ENCODE measurements at regions not wholly inside any gene's neighbourhood (a gene's known extent, or its start where the extent isn't known, plus 50 kb on each side); places are given as distances from the start of the nearest gene placed in this dataset.

DNA sequence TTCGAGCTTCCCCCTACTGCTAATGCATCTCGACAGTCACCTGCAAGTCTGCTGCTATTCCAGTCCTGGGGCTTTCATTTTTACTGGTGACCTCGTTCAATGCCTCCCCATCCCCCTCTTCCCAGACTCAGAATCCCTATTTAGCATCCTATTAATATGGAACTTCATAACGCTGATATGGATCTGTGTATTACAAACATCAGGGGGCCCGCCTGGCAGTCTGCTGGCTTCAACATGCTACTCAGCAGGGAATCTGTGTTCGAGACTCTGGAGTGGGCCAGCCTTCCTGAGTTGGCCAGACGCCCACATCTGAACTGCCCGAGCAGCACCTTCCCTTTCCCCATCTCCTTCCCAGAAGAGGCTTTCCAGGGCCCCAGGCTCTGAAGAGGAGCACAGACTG lies 173.9 kb upstream of the PPARGC1A start:
- no peaks in the 10 kb centered on the region for H3K36me3 ChIP-seq
- no peaks in the 10 kb centered on the region for H3K9me3 ChIP-seq
- no peak overlapping the region for H3K4me3 ChIP-seq
- intact Hi-C loops (cut with DNase I) = no loop called here
- no peaks in the 10 kb centered on the region for H3K27me3 ChIP-seq
- H3K27ac ChIP-seq = no peak overlapping the region
- no peak for TF ChIP-seq POLR2A (IDR thresholded peaks at IDR 0.05)
- no peak for TF ChIP-seq EP300 (IDR thresholded peaks at IDR 0.05)
- TF ChIP-seq CTCF (IDR thresholded peaks at IDR 0.05) = no peak
- WGBS, 3 donors = 81 to 86% (median 85%) methylated on average over 8 of the region's 8 CpGs
- DNase-seq = no peak
- H3K4me1 ChIP-seq (ENCODE audit: insufficient read depth) = no peaks in the 10 kb centered on the region

- Histone ChIP-seq H3K36me3 (no peaks in the 10 kb centered on the region), H3K4me3 (no peak overlapping the region), H3K27me3 (no peaks in the 10 kb centered on the region), H3K9me3 (no peaks in the 10 kb centered on the region), H3K4me1 (ENCODE audit: insufficient read depth) (no peaks in the 10 kb centered on the region), H3K27ac (no peak overlapping the region)
- TF ChIP-seq POLR2A (IDR thresholded peaks at IDR 0.05) (no peak), CTCF (IDR thresholded peaks at IDR 0.05) (no peak), EP300 (IDR thresholded peaks at IDR 0.05) (no peak)
- intact Hi-C loops (cut with DNase I) = no loop called here
- DNase-seq = no peak
- WGBS, 3 donors = 59 to 91% (median 71%) methylated on average over 3 of the region's 3 CpGs
These were observed 171.1 kb upstream of the PPARGC1A start for GRCh38 chr4:24060932-24061331.

GRCh38 chr4:24059839-24060238 lies 170.0 kb upstream of the PPARGC1A start:
- H3K4me3 ChIP-seq = no peak overlapping the region
- H3K27ac ChIP-seq = no peak overlapping the region
- no peak for DNase-seq
- TF ChIP-seq EP300 (IDR thresholded peaks at IDR 0.05) (no peak), CTCF (IDR thresholded peaks at IDR 0.05) (no peak), POLR2A (IDR thresholded peaks at IDR 0.05) (no peak)
- H3K9me3 ChIP-seq = no peaks in the 10 kb centered on the region
- intact Hi-C loops (cut with DNase I) = no loop called here
- 88 to 91% (median 88%) methylated on average over 5 of the region's 5 CpGs for WGBS, 3 donors
- H3K4me1 ChIP-seq (ENCODE audit: insufficient read depth) = no peaks in the 10 kb centered on the region
- H3K27me3 ChIP-seq = no peaks in the 10 kb centered on the region
- H3K36me3 ChIP-seq = no peaks in the 10 kb centered on the region

DNA sequence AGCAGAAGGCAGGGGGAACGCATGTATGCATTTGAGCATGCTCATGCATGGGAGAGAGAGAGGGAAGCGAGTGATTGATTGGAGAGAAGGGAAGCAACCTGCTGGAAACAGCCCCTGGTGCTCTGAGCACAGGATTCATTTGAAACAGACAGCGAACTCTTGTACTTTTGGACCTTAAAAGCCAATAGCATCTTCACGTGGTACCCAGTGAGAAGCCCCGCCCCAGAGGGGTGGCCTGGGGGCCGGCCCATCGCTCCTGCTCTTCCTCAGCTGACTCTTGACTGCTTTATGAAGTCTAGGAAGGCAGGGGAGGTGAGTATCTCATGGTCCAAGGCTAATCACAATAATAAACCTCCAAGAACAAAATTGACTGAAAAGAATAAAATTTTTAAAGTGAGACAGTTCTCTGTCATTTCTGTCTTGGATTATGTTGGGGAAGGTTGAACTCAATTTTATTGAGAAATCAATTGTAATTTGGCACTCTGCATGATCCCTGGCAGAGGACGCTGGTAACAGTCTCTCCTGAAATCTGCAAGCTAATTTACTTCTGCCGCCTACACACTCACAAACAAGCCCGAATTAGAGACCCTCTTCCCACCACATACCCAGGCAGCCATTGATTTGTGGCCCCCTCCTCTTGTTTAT lies 168.2 kb upstream of the PPARGC1A start:
- no peaks in the 10 kb centered on the region for H3K27me3 ChIP-seq
- DNase-seq = no peak
- intact Hi-C loops (cut with DNase I) = no loop called here
- H3K27ac ChIP-seq = no peak overlapping the region
- no peaks in the 10 kb centered on the region for H3K9me3 ChIP-seq
- H3K4me1 ChIP-seq (ENCODE audit: insufficient read depth) = no peaks in the 10 kb centered on the region
- no peaks in the 10 kb centered on the region for H3K36me3 ChIP-seq
- H3K4me3 ChIP-seq = no peak overlapping the region
- WGBS, 3 donors = 71 to 74% (median 71%) methylated on average over 10 of the region's 10 CpGs
- TF ChIP-seq CTCF (IDR thresholded peaks at IDR 0.05) = no peak
- TF ChIP-seq POLR2A (IDR thresholded peaks at IDR 0.05) = no peak
- TF ChIP-seq EP300 (IDR thresholded peaks at IDR 0.05) = no peak

Measured in ovary (tissue), 7 donors.